ENCODE measurements at regions not wholly inside any gene's neighbourhood (a gene's known extent, or its start where the extent isn't known, plus 50 kb on each side); places are given as distances from the start of the nearest gene placed in this dataset.
"Not testable (repeated sequence)": the region's sequence is repeated elsewhere in the genome, so short reads cannot be mapped to it uniquely, and the experiment has no call there.

GRCh38 chr1:157249326-157249725 lies 111.1 kb upstream of the ETV3 start:
- H3K9me3 ChIP-seq, result peaks cover 0 to 11% (median 0%) of the 10 kb centered on the region in 11 donors
- no peaks in the 10 kb centered on the region for H3K36me3 ChIP-seq
- DNase-seq, result no peak
- no peak overlapping the region for H3K4me3 ChIP-seq
- no peak overlapping the region for H3K27ac ChIP-seq
- intact Hi-C loops (cut with DNase I), result no loop called here
- H3K4me1 ChIP-seq, result no peaks in the 10 kb centered on the region
- 34 to 45% methylated on average over 2 of the region's 2 CpGs for WGBS, 2 donors
- ATAC-seq, result no peak
- TF ChIP-seq CTCF (IDR thresholded peaks at IDR 0.05), result no peak
- peaks cover 0 to 60% (median 8%) of the 10 kb centered on the region in 7 donors for H3K27me3 ChIP-seq

- H3K9me3 ChIP-seq; H3K4me3 ChIP-seq; H3K4me1 ChIP-seq; ATAC-seq; H3K27ac ChIP-seq; intact Hi-C loops (cut with DNase I); DNase-seq; H3K36me3 ChIP-seq: not testable (repeated sequence)
- peaks cover 0 to 48% (median 8%) of the 10 kb centered on the region in 7 donors for H3K27me3 ChIP-seq
- WGBS, 2 donors, result 67 to 76% methylated on average over 2 of the region's 2 CpGs
These were observed 109.5 kb upstream of the ETV3 start for GRCh38 chr1:157247764-157248049.

GRCh38 chr1:157247005-157247763 lies 109.0 kb upstream of the ETV3 start:
- Histone ChIP-seq H3K27ac (no peak overlapping the region), H3K9me3 (no peaks in the 10 kb centered on the region), H3K36me3 (no peaks in the 10 kb centered on the region), H3K4me1 (no peaks in the 10 kb centered on the region), H3K27me3 (peaks cover 0 to 42% (median 6%) of the 10 kb centered on the region in 7 donors), H3K4me3 (no peak overlapping the region)
- intact Hi-C loops (cut with DNase I), result no loop called here
- 71 to 80% methylated on average over 2 of the region's 2 CpGs for WGBS, 2 donors
- DNase-seq, result no peak
- ATAC-seq, result no peak
- no peak for TF ChIP-seq CTCF (IDR thresholded peaks at IDR 0.05)

GRCh38 chr1:157245823-157246222 lies 107.6 kb upstream of the ETV3 start:
- no peak for ATAC-seq
- no peaks in the 10 kb centered on the region for H3K36me3 ChIP-seq
- no peak for TF ChIP-seq CTCF (IDR thresholded peaks at IDR 0.05)
- no peak overlapping the region for H3K27ac ChIP-seq
- WGBS, 2 donors, result 89 to 92% methylated on average over 2 of the region's 2 CpGs
- H3K4me3 ChIP-seq, result no peak overlapping the region
- H3K9me3 ChIP-seq, result no peaks in the 10 kb centered on the region
- DNase-seq, result no peak
- peaks cover 0 to 35% (median 4%) of the 10 kb centered on the region in 7 donors for H3K27me3 ChIP-seq
- H3K4me1 ChIP-seq, result no peaks in the 10 kb centered on the region
- intact Hi-C loops (cut with DNase I), result no loop called here

- Histone ChIP-seq H3K36me3 (no peaks in the 10 kb centered on the region), H3K9me3 (no peaks in the 10 kb centered on the region), H3K27ac (no peak overlapping the region), H3K27me3 (peaks cover 0 to 33% (median 23%) of the 10 kb centered on the region in 7 donors), H3K4me3 (no peak overlapping the region), H3K4me1 (no peaks in the 10 kb centered on the region)
- intact Hi-C loops (cut with DNase I), result no loop called here
- 81 to 83% methylated on average over 2 of the region's 2 CpGs for WGBS, 2 donors
- DNase-seq (no peak), ATAC-seq (no peak)
- TF ChIP-seq CTCF (IDR thresholded peaks at IDR 0.05), result no peak
These were observed 103.0 kb upstream of the ETV3 start for GRCh38 chr1:157241185-157241538.
